NB4 (cell line): ENCODE measurements at regions not wholly inside any gene's neighbourhood (a gene's known extent, or its start where the extent isn't known, plus 50 kb on each side); places are given as distances from the start of the nearest gene placed in this dataset.

Experiments
- CTCF ChIP-seq: IDR thresholded peaks from one replicate; pipeline ENCODE4 v1.5.1; 2012; ENCODE audit warnings: low read depth, low read length
- MYC ChIP-seq: IDR thresholded peaks from 2 replicates; pipeline ENCODE4 v1.6.1; 2011; ENCODE audit warnings: low read depth, low read length
- POLR2A ChIP-seq: IDR thresholded peaks from 2 replicates; pipeline ENCODE4 v1.6.1; 2011; ENCODE audit warnings: mild to moderate bottlenecking; ENCODE audit not compliant: insufficient read length; ENCODE audit errors: extremely low read depth

- TF ChIP-seq CTCF (peak; percentile 59), MYC (no peak), POLR2A (no peak)
Observed at GRCh38 chr4:25993395-25994185, 79.6 kb downstream of the SMIM20 start.
